SK-N-MC (cell line): ENCODE measurements at regions not wholly inside any gene's neighbourhood (a gene's known extent, or its start where the extent isn't known, plus 50 kb on each side); places are given as distances from the start of the nearest gene placed in this dataset.

Source experiments
- DNase-seq: peaks from one replicate; pipeline ENCODE4 v3.0.0-alpha.2; 2011; ENCODE audit warnings: low read depth, low spot score
- H3K27ac ChIP-seq: fragments of 200-600 bp; sonication (generic); 2 replicates; pipeline ENCODE4 v1.5.1; 2016; ENCODE audit warnings: mixed run types
- H3K36me3 ChIP-seq: fragments of 200-600 bp; sonication (generic); 2 replicates; pipeline ENCODE4 v1.6.1; 2017; ENCODE audit warnings: antibody characterized with exemption, low read length, mixed read lengths; ENCODE audit not compliant: insufficient read depth
- H3K4me3 ChIP-seq: fragments of 200-600 bp; sonication (generic); 2 replicates; pipeline ENCODE4 v1.5.1; 2016
- H3K9ac ChIP-seq: fragments of 200-600 bp; sonication (generic); 2 replicates; pipeline ENCODE4 v1.8.0; 2017; ENCODE audit warnings: mixed run types, mixed read lengths; ENCODE audit not compliant: insufficient read length
- H3K9me3 ChIP-seq: fragments of 200-600 bp; sonication (generic); 2 replicates; pipeline ENCODE4 v1.6.1; 2017; ENCODE audit warnings: low read depth, mild to moderate bottlenecking, antibody characterized with exemption, low read length, moderate library complexity, mixed read lengths
- EZH2 ChIP-seq: fragments of 200-600 bp; sonication (generic); IDR thresholded peaks from one replicate; pipeline ENCODE4 v1.6.1; 2017; ENCODE audit warnings: antibody characterized with exemption
- FOXP2 ChIP-seq: optimal IDR thresholded peaks from 2 replicates; pipeline ENCODE3; 2011; ENCODE audit warnings: mild to moderate bottlenecking, moderate library complexity; ENCODE audit not compliant: insufficient read depth; ENCODE audit errors: extremely low read length, control extremely low read depth
- POLR2AphosphoS5 ChIP-seq: IDR thresholded peaks from 2 replicates; pipeline ENCODE4 v1.6.1; 2012; ENCODE audit warnings: mild to moderate bottlenecking, low read depth, low read length, borderline replicate concordance

GRCh38 chr15:39363761-39364586 is 216.9 kb upstream of the THBS1 start:
- H3K9me3 ChIP-seq, result no peaks in the 10 kb centered on the region
- TF ChIP-seq POLR2AphosphoS5 (no peak), FOXP2 (no peak), EZH2 (no peak)
- no peaks in the 10 kb centered on the region for H3K36me3 ChIP-seq
- no peak overlapping the region for H3K27ac ChIP-seq
- no peak overlapping the region for H3K9ac ChIP-seq
- no peak overlapping the region for H3K4me3 ChIP-seq
- no peak for DNase-seq

- DNase-seq, result no peak
- no peak for TF ChIP-seq POLR2AphosphoS5
- TF ChIP-seq FOXP2, result no peak
- TF ChIP-seq EZH2, result no peak
- Histone ChIP-seq H3K4me3 (no peak overlapping the region), H3K9ac (no peak overlapping the region), H3K36me3 (no peaks in the 10 kb centered on the region), H3K9me3 (no peaks in the 10 kb centered on the region), H3K27ac (no peak overlapping the region)
These were observed 216.2 kb upstream of the THBS1 start for GRCh38 chr15:39364721-39365120.

- no peak overlapping the region for H3K9ac ChIP-seq
- no peak overlapping the region for H3K4me3 ChIP-seq
- no peak for TF ChIP-seq FOXP2
- TF ChIP-seq EZH2, result no peak
- TF ChIP-seq POLR2AphosphoS5, result no peak
- no peaks in the 10 kb centered on the region for H3K9me3 ChIP-seq
- no peak overlapping the region for H3K27ac ChIP-seq
- no peaks in the 10 kb centered on the region for H3K36me3 ChIP-seq
- DNase-seq, result no peak
These were observed 215.7 kb upstream of the THBS1 start for GRCh38 chr15:39365161-39365560.

GRCh38 chr15:39365873-39366272 is 215.0 kb upstream of the THBS1 start:
- Histone ChIP-seq H3K4me3 (no peak overlapping the region), H3K36me3 (no peaks in the 10 kb centered on the region), H3K9ac (no peak overlapping the region), H3K9me3 (no peaks in the 10 kb centered on the region), H3K27ac (no peak overlapping the region)
- DNase-seq, result no peak
- TF ChIP-seq EZH2 (no peak), POLR2AphosphoS5 (no peak), FOXP2 (no peak)

- no peak overlapping the region for H3K9ac ChIP-seq
- no peak for DNase-seq
- TF ChIP-seq FOXP2 (no peak), EZH2 (no peak), POLR2AphosphoS5 (no peak)
- no peaks in the 10 kb centered on the region for H3K36me3 ChIP-seq
- no peak overlapping the region for H3K4me3 ChIP-seq
- no peak overlapping the region for H3K27ac ChIP-seq
- no peaks in the 10 kb centered on the region for H3K9me3 ChIP-seq
These were observed 213.3 kb upstream of the THBS1 start for GRCh38 chr15:39367596-39367995.

GRCh38 chr15:39369768-39370167 is 211.1 kb upstream of the THBS1 start:
- no peak for TF ChIP-seq EZH2
- no peak for TF ChIP-seq FOXP2
- TF ChIP-seq POLR2AphosphoS5, result no peak
- no peak overlapping the region for H3K9ac ChIP-seq
- H3K4me3 ChIP-seq, result no peak overlapping the region
- no peaks in the 10 kb centered on the region for H3K9me3 ChIP-seq
- H3K36me3 ChIP-seq, result no peaks in the 10 kb centered on the region
- H3K27ac ChIP-seq, result no peak overlapping the region
- no peak for DNase-seq

GRCh38 chr15:39376371-39376909 is 204.4 kb upstream of the THBS1 start:
- TF ChIP-seq EZH2, result no peak
- TF ChIP-seq POLR2AphosphoS5, result no peak
- no peak for TF ChIP-seq FOXP2
- H3K27ac ChIP-seq, result no peak overlapping the region

GRCh38 chr15:39381517-39381916 is 199.4 kb upstream of the THBS1 start:
- H3K27ac ChIP-seq, result no peak overlapping the region
- no peak for DNase-seq
- TF ChIP-seq FOXP2 (no peak), POLR2AphosphoS5 (no peak), EZH2 (no peak)

More at GRCh38 chr15:39376371-39376909, 204.4 kb upstream of the THBS1 start:
- H3K9ac ChIP-seq, result no peak overlapping the region
- H3K4me3 ChIP-seq, result no peak overlapping the region
- no peak for DNase-seq
- no peaks in the 10 kb centered on the region for H3K36me3 ChIP-seq
- H3K9me3 ChIP-seq, result no peaks in the 10 kb centered on the region

More at GRCh38 chr15:39381517-39381916, 199.4 kb upstream of the THBS1 start:
- no peaks in the 10 kb centered on the region for H3K9me3 ChIP-seq
- H3K4me3 ChIP-seq, result no peak overlapping the region
- no peaks in the 10 kb centered on the region for H3K36me3 ChIP-seq
- H3K9ac ChIP-seq, result no peak overlapping the region
